Erythroblast (primary cell): ENCODE measurements at regions not wholly inside any gene's neighbourhood (a gene's known extent, or its start where the extent isn't known, plus 50 kb on each side); places are given as distances from the start of the nearest gene placed in this dataset.
"Not testable (repeated sequence)": the region's sequence is repeated elsewhere in the genome, so short reads cannot be mapped to it uniquely, and the experiment has no call there.

ENCODE experiments used
- GATA1 ChIP-seq: IDR thresholded peaks from 2 replicates; pipeline ENCODE4 v1.6.1; 2011; ENCODE audit warnings: low read depth, mild to moderate bottlenecking, control low read depth, low read length, moderate library complexity
- POLR2A ChIP-seq: IDR thresholded peaks from 2 replicates; pipeline ENCODE4 v1.6.1; 2011; ENCODE audit warnings: mild to moderate bottlenecking, low read length

DNA sequence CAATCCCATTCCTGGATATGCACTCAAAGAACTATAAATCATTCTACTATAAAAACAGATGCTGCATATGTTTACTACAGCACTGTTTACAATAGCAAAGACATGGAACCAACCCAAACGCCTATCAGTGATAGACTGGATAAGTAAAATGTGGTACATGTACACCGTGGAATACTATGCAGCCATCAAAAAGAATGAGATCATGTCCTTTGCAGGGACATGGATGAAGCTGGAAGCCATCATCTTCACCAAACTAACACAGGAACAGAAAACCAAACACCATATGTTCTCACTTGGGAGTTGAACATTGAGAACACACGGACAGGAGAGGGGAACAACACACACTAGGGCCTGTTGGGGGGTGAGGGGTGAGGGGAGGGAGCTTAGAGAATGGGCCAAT lies 274.9 kb upstream of the KIAA1217 start:
- not testable (repeated sequence) for TF ChIP-seq POLR2A, GATA1
